ENCODE measurements at regions not wholly inside any gene's neighbourhood (a gene's known extent, or its start where the extent isn't known, plus 50 kb on each side); places are given as distances from the start of the nearest gene placed in this dataset.

DNA sequence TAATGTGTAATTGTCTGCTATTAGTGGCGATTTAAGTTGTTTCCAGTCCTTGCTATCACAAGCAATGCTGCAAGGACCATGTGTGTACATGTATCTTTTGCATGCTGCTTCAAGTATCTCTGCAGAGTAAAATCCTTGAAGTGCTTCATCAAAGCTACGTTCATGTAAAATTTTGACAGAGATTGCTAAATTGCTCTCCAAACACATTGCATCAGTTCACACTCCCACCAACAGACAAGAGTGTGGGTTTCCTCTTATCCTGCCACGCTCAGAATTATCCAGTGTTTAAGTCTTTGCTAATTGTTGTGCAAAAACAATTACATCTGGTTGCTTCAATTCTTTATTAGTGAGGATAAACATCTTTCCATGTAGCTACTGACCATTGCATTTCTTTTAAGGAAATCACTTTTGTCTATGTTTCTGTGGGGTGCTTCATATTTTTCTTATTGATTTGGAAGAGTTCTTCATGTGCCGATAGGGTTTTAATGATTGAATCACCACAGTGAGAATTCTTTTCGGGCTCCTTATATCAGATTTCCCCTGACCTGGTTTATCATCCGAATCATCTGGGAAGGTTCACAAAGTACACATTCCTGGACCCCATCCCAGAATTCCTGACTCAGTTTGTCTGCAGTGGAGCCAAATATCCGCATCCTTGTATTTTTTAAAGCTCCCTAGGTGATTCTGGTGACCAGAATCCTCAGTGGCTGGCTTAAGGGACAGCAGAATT is 56.3 kb upstream of the GALNT2 start:
- TF ChIP-seq, protein P1, sequence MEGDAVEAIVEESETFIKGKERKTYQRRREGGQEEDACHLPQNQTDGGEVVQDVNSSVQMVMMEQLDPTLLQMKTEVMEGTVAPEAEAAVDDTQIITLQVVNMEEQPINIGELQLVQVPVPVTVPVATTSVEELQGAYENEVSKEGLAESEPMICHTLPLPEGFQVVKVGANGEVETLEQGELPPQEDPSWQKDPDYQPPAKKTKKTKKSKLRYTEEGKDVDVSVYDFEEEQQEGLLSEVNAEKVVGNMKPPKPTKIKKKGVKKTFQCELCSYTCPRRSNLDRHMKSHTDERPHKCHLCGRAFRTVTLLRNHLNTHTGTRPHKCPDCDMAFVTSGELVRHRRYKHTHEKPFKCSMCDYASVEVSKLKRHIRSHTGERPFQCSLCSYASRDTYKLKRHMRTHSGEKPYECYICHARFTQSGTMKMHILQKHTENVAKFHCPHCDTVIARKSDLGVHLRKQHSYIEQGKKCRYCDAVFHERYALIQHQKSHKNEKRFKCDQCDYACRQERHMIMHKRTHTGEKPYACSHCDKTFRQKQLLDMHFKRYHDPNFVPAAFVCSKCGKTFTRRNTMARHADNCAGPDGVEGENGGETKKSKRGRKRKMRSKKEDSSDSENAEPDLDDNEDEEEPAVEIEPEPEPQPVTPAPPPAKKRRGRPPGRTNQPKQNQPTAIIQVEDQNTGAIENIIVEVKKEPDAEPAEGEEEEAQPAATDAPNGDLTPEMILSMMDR (IDR thresholded peaks at IDR 0.05; ENCODE audit: low read depth, low read length, missing input control): no peak
- TF ChIP-seq MAX (IDR thresholded peaks at IDR 0.05): no peak
- TF ChIP-seq, protein P2, sequence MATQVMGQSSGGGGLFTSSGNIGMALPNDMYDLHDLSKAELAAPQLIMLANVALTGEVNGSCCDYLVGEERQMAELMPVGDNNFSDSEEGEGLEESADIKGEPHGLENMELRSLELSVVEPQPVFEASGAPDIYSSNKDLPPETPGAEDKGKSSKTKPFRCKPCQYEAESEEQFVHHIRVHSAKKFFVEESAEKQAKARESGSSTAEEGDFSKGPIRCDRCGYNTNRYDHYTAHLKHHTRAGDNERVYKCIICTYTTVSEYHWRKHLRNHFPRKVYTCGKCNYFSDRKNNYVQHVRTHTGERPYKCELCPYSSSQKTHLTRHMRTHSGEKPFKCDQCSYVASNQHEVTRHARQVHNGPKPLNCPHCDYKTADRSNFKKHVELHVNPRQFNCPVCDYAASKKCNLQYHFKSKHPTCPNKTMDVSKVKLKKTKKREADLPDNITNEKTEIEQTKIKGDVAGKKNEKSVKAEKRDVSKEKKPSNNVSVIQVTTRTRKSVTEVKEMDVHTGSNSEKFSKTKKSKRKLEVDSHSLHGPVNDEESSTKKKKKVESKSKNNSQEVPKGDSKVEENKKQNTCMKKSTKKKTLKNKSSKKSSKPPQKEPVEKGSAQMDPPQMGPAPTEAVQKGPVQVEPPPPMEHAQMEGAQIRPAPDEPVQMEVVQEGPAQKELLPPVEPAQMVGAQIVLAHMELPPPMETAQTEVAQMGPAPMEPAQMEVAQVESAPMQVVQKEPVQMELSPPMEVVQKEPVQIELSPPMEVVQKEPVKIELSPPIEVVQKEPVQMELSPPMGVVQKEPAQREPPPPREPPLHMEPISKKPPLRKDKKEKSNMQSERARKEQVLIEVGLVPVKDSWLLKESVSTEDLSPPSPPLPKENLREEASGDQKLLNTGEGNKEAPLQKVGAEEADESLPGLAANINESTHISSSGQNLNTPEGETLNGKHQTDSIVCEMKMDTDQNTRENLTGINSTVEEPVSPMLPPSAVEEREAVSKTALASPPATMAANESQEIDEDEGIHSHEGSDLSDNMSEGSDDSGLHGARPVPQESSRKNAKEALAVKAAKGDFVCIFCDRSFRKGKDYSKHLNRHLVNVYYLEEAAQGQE (IDR thresholded peaks at IDR 0.05): no peak
- peak in 1 of 2 donors; percentile 11 for TF ChIP-seq RAD21 (IDR thresholded peaks at IDR 0.05)
- TF ChIP-seq YY1 (IDR thresholded peaks at IDR 0.05): no peak
- no peak for TF ChIP-seq RXRA (IDR thresholded peaks at IDR 0.05)

Measured in liver (tissue), 3 donors.